ENCODE measurements at regions not wholly inside any gene's neighbourhood (a gene's known extent, or its start where the extent isn't known, plus 50 kb on each side); places are given as distances from the start of the nearest gene placed in this dataset.

GRCh38 chr3:137509354-137510045 is 254.6 kb upstream of the SOX14 start:
- H3K27ac ChIP-seq = peak overlapping the region; percentile 27; the same call in 1 of the 2 replicates
- no peak for TF ChIP-seq CTCF (conservative IDR thresholded peaks at IDR 0.05)

- H3K27ac ChIP-seq = no peak overlapping the region
- no peak for TF ChIP-seq CTCF (conservative IDR thresholded peaks at IDR 0.05)
These were observed 252.5 kb upstream of the SOX14 start for GRCh38 chr3:137511655-137512054.

GRCh38 chr3:137514853-137515252 is 249.3 kb upstream of the SOX14 start:
- no peak overlapping the region for H3K27ac ChIP-seq
- TF ChIP-seq CTCF (conservative IDR thresholded peaks at IDR 0.05) = 0 out of 2 replicates have a peak, but pooled peaks have one; percentile 19

DNA sequence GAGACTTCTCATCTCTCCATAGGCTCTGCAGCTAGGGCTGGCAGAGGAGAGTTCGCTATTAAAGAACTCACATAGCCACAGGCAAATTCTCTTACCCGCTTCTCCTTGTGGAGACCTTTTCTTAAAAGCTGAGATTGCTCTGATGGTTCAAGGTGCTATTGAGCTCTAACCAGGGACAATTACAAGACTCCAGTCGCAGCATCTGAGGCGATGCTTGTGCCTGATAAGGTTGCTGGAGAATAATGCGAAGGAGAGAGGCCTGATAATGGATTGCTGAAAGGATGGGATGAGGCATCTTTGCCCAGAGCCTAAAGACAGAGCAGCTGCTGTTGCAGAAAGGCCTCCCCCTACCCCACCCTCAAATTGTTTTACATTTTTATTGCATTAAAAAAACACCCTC is 244.5 kb upstream of the SOX14 start:
- no peak overlapping the region for H3K27ac ChIP-seq
- TF ChIP-seq CTCF (conservative IDR thresholded peaks at IDR 0.05) = no peak

- no peak for TF ChIP-seq CTCF (conservative IDR thresholded peaks at IDR 0.05)
- H3K27ac ChIP-seq = no peak overlapping the region
These were observed 239.4 kb upstream of the SOX14 start for GRCh38 chr3:137524751-137525150.

DNA sequence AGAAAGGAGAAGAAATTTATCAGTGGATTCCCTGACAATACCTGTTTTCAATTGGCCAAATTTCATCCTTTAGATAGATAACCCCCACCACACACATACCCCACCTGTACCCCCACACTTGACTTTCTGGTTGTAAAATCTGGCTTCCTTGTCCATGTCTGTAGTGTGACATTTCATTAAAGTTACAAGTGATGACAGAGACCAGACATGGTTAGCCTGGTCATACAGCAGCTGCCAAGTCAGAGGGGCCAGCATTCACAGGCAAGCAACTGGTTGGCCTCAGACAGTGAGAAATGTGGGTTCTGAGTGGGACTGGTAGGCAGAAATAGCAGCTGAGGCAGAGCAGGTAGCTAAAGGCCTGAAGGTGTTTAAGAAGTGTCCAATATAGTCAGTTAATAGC is 238.6 kb upstream of the SOX14 start:
- no peak overlapping the region for H3K27ac ChIP-seq
- no peak for TF ChIP-seq CTCF (conservative IDR thresholded peaks at IDR 0.05)

DNA sequence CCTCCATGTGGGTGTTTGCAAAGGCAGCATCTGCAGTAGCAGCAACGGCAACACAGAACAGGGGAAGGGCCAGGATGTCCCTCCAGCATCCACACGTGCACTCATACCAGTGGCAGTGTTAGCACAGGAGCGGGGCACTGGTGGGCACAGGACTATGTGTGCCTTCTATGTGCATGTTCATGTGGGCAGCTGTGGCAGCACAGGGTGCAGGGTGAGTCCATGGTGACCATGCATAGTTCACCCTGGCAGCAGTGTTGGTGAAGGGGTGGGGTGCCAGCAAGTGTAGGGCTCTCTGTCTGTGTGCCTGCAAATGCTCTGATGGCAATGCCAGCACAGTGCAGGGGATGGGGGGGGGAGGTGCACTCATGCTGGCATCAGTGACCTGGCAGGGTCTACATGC is 222.1 kb upstream of the SOX14 start:
- H3K27ac ChIP-seq = no peak overlapping the region
- TF ChIP-seq CTCF (conservative IDR thresholded peaks at IDR 0.05) = no peak
